HG03575 (cell line): ENCODE measurements at regions not wholly inside any gene's neighbourhood (a gene's known extent, or its start where the extent isn't known, plus 50 kb on each side); places are given as distances from the start of the nearest gene placed in this dataset.
"Not testable (repeated sequence)": the region's sequence is repeated elsewhere in the genome, so short reads cannot be mapped to it uniquely, and the experiment has no call there.

Experiments used
- ATAC-seq: cut with Tn5 transposase; IDR thresholded peaks from one replicate; pipeline ENCODE4 v1.9.1; 2021; ENCODE audit not compliant: unreplicated experiment, insufficient number of reproducible peaks, low FRiP score; ENCODE audit errors: extremely low read depth

DNA sequence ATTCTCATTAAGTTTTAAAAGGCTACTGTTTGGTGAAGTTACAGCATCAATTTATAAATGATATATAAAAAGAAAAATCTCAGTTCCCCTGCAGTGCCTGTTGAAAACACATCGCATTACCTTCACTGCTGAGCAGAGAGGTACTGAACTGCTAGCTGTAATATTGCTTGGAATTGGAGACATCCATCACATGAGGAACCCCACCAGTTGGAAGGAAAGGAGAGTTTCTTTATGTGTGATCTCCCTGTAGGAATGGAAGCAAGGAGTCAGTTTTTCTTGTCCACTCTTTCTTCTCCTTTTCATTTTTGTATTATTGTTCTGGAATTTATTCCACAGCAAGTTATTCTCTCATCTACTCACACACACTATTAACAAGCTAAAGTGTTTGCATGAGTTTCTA, 1586.0 kb upstream of the PRR20A start:
- no peak for ATAC-seq

DNA sequence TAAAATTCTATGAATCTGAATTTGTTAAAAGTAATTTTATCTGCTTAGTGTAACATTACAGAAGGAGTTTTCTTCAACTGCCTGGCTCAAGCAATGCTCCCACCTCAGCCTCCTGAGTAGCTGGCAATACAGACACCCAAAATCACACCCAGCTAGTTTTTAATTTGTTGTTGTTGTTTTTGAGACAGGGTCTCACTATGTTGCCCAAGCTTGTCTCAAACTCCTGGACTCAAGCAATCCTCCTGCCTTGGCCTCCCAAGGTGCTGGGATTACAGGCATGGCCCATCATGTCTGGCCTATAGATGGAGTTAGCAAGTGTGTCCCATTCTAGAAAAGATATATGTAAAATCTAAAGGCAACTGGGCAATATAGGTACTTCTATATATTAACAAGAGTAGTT, 1580.4 kb upstream of the PRR20A start:
- no peak for ATAC-seq

DNA sequence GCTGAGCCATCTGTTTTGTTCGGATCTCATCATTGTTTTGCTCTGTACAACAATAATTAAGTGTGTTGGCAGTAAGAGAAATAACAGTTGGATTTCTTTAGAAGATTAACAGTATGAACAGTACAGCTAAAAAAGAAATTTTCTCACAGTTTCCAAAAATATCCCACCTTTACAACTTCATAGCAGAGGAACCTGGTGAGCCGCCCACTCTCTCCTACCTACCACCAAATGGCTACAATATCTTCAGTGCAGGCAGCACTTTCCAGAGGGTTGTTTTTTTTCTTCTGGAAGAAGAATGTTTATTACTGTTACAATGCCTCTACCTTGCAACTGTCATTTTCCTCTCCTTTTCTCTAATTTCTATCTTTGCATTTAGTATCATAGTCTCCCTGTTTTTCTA, 1577.5 kb upstream of the PRR20A start:
- ATAC-seq, result no peak

DNA sequence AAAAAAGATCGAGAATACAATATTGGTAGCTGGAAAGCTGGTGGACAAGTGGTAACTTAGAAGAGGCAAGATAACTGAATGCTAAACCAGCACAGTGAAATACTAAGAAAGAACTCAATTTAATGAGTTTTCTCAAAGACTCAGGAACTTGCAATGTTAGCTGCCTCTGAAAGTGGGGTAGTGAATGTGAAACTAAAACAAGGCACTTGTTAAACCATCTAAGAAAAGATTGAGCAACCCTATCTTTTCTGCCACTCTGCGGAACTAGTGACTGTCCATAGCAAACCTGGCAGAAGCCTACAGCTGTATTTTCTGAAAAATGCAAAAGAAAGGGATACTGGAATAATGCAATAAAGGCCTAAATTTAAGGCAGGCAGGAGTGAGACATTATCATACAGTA, 1574.4 kb upstream of the PRR20A start:
- no peak for ATAC-seq

DNA sequence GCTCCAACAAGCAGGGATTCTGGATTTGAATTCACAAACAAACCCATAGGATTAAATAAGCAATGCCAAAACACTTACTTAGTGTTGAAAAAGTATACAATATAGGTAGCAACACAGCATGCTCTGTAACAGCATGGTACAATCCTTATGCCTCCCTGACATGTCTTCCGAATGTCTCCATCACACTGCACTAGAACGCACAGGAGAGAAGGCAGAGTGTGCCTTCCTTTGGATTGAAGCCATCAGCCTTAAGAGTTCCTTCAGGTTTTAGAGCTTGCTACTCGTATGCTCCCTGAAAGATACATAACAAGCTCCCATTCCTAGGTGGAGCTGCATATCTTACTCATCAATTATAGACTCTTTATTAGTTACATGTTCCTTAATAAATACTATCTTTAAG, 1573.9 kb upstream of the PRR20A start:
- ATAC-seq, result no peak

DNA sequence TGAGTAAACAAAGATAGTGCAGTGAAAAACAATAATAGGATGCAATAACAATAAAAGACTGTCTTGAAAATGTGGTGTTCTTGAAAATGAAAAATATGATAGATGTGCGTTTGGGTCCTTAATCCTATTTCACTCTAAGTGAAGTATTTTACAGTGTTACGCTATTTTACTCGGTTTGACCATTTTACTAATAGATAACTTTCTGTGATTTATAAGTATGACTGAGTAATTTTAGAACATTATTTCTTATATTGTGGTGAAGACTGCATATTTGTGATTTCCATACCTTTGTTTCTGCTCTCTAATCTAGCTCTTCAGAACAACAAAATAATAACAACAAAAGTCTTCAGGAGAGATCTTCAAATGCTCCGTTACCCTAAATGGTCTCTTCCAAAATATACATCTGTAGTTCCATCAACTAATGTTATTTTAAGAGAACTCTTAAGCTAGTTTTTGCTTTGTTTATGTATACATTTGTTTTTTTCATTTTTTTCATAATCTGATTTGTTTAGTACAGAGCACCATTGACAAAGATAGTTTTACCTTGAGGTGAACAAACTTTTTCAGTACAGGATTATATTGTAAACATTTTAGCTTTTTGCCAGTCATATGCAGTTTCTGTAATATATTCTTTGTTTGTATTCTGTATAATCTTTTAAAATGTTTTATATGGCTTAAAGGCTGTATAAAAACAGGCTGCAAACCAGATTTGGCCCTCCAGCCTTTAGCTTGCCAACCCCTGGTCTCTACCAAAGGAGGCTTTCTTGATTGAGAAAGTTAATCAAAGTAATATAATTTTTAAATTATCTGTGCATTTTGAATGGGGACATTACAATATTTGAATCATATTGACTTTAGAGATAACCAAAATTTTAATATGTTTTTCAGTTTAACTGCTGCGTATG, 1572.7 kb upstream of the PRR20A start:
- ATAC-seq, result no peak

DNA sequence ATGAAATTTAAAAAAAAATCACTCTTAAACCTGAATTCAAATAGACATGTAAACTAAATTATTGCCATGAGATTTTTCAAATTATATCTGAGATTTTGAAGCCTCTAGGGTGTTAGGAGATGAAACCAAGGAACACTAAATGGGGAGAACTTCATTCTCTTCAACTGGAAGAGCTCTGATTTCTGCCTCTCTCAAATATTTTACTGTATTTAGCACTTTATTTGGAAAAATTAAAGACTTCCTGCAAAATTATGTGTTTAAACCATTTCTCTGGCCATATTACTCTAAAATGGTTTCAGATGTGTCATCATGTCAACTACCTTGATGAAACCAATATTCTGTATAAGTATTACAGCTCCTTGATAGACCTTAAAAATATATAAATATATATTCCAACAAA, 1571.6 kb upstream of the PRR20A start:
- no peak for ATAC-seq

DNA sequence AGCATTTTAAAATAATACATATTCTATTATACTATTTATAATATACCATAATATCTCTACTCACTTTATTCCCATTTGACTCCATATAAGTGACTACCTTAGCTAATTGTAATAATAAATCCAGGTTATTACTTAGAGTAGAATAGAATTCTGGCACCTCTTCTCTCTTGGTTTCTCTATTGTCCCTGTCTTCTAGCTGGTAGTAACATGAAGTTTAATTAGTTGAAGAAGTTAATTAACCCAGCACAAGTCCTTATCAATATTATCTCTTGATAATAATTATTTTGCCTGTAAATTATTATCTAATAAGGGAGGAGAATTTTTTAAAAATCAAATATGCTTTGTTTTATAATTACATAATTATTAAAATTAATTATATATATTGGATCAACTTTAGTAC, 1571.2 kb upstream of the PRR20A start:
- ATAC-seq, result no peak

DNA sequence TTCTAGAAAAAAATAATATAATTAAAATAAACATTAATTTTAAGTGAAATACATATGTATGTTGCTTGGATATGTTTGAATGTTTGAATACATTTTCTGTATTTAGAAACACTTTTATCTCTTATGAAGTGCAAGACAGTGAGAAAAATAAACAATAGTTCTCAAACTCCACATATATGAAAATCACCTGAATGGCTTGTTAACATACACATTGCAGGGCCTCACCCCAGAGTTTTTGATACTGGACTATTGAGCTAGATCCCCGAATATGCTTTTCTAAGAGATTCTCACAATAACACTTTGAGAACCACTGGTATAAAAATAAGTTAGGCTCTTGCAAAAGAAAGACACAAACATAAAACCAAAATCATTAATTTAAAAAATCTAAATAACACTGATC, 1570.3 kb upstream of the PRR20A start:
- no peak for ATAC-seq

DNA sequence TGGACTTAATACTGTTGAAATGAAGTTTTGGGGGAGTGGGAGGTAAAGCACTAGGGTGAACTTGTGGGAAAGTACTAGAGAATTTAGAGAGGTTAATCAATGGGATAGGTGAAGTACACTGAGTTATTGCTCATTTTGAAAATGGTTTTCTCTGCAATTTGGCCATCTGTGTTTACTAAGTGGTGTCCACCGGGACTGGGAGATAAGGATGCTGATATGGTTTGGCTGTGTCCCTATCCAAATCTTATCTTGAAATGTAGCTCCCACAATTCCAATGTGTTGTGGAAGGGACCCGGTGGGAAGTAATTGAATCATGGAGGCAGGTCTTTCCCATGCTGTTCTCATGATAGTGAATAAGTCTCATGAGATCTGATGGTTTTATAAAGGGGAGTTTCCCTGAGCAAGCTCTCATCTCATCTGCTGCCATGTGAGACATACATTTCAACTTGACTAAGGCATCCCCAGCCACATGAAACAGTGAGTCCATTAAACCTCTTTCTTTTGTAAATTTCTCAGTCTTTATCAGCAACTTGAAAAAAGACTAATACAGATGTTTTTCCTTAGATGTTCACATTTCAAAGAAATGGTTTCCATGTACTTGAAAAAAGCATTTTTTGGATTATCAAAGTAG, 1569.4 kb upstream of the PRR20A start:
- no peak for ATAC-seq

DNA sequence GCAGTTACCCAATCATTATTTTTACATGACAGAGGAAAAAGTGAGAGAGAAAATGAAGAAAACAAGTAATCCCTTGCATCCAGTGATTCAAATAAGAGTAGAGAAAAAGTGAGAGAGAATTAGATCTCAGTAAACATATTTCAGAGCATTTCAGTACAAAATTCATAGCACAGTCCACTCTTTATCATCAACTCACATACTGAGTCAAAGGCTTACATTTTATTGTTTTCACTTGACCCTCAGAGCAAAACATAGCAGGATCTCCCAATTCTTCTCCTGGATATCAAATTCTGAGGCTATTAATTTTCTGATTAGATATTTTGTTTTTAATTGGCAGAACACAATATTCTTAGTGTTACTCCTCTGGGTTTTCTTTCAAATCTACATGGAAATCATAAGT, 1568.3 kb upstream of the PRR20A start:
- no peak for ATAC-seq

DNA sequence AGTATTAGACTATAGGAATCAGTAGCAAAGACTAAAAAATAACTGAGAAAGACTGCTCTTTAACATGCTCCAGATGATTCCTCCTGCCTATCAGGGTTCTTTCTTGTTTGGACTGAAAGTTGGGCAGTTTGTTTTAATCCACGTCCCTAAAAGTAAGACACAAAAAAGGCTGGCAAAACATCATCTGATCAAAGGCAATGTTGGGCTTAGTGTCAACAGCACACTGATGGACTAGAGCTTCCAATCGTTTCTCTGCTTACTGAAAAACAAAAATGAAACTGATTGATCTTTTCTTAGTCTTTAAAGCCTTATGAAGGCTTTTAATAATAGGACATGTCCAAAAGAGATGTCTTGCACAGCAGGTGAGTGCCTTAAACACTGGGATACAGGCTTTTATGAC, 1567.9 kb upstream of the PRR20A start:
- ATAC-seq, result no peak

DNA sequence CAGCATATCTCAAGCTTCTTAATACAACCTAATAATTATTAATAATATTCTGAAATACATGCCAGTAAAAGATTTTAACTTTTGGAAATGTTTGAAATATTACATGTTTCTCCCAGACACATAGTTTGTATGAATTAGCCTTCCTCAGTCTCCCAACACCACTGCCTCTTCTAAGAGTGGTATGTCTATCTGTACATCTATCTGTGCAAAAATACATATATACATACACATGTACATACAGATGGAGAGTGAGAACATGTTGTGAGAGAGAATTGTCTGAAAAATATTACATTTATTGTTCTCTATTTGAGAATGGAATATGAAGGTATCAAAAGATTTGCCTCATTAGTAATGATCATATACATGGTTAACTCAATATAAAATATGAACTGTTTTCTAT, 1567.2 kb upstream of the PRR20A start:
- no peak for ATAC-seq

DNA sequence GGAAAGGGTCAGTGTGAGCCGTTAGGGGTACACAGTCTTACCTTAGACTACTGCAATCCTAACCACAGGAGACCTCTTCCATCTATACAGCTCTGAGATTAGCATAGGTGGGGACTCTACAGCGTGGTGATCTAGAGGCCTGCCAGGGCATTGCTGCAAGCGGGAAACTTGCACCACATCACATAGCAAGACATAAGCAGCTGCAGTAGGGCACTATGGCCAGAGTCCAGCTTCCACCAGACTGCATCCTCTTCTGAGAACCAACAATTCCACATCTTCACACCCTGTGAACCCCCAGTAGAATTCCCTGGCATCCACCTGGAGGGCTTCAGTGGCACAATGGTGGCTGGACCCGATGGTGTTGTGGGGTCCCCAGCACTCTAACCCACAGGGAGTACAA, 1564.3 kb upstream of the PRR20A start:
- no peak for ATAC-seq

DNA sequence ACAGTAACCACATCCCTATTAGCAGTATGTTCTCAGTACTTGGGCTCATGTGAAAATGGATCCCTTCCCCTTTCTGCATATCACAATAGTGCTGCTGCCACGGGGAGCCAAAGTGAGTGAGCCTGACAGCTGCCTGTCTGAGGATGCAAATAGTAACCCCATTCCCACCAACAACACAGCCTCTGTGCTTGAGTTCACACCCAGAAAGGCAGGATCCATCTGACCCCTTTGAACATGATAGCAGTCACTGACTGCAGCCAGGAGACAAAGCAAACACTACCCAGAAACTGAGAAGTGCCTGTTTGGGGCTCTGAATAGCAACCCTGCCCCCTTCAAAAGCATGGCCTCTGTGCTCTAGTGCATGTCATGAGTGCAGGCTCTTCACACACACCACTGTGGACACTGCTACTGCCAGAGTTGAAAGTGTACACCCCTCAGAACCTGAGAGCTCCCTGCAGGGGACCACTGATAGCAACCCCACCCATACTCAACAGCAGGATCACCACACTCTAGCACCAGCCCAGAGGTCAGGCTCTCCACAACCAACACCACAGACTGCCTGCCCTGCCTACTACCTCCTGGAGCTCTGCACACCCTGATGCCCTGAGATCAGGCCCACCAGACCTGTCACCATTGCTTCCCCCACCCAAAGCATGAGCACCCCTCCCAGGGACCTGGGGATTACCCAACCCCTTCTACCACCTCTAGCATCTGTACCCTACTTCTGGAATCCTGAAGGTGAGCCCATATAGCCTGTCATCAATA, 1563.5 kb upstream of the PRR20A start:
- no peak for ATAC-seq

DNA sequence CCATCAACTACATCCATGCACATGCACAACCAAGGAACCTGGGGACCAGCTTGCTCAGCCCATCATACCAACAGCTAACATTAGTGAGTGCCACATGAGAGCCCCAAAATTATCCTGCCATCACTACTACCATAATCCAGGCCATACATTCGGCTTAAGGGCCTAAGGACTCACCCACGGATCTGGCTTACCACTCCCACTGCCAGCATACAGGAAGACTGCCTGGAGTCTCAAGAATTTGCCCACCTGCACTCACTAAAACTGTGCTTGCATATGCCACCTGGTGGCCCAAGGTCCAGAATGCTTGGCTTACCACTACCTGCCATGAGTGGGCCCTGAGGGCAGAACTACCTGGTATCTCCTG, 1562.9 kb upstream of the PRR20A start:
- no peak for ATAC-seq

DNA sequence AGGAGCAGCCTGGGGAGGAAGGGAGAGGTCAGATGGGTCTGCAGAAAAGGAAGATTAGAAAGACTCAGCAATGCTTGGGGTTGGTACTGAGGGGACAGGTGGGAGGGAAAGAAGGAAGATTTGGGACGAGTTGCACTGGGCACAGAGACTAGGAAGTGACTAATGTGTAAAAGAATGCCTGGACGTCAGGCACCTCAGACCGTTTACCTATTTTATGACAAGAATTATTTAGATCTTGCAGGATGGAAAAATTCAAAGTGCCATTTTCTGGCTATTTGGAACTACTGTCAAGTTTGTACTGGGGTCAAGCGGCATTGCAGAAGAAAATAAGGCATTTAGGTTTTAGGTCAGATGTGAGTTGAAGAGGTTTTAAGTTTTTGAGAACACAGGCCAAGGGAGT, 1558.4 kb upstream of the PRR20A start:
- ATAC-seq, result not testable (repeated sequence)

DNA sequence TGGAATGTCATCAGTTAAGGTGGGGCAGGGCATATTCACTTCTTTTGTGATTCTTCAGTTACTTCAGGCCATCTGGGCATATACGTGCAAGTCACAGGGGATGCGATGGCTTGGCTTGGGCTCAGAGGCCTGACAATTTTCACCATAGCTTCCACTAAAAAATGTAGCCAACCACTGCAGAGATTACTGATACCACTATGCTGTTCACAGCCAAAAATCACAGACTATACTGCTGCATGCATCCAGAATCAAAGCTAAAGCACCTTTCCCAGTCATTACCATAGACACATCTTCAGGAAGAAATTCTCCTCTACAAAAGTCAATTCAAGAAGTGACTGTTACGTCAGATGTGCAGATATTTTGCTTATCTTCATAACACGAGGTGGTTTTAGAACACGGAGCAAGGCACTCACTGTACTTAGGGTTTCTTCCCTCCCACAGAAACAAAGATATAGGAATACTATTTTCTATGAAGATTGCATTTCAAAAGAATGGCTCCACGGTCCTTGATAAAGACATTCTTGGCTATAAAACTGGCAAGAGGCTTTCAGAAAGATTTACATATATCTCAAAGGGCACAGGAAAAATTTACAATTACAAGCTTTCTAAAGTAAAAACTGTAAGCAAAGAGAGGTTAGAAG, 1556.6 kb upstream of the PRR20A start:
- ATAC-seq, result no peak

DNA sequence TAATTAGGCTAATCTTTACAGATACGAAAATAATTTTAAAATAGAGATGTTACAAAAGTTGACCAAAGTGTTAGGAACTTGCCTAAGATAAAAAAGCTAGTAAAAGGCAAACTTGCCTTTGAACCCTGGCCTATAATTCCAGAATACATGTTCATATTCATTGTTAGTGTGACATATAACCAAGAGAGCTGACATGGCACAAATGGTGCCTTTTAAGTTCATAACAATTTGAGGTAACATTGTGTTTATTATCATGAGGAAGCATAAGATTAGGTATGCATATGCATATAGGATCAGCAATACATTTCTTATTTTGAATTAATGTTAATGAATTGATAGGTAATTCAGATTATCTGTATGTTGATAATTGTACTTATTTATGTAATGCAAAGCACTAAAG, 1537.9 kb upstream of the PRR20A start:
- ATAC-seq, result no peak
